AG04450 (cell line): ENCODE measurements at regions not wholly inside any gene's neighbourhood (a gene's known extent, or its start where the extent isn't known, plus 50 kb on each side); places are given as distances from the start of the nearest gene placed in this dataset.

Experiments used
- CTCF ChIA-PET: fragments of 300-600, 350-600 bp; formaldehyde crosslinking; extraction: SDS; loops from one replicate; lab custom pipeline; 2022; ENCODE audit warnings: antibody characterized with exemption, inconsistent platforms; lab: Charles Lee
- POLR2A ChIA-PET: fragments of 350-600 bp; formaldehyde crosslinking; extraction: SDS; loops from one replicate; lab custom pipeline; 2021; ENCODE audit warnings: antibody characterized with exemption, inconsistent platforms; lab: Yijun Ruan, JAX
- DNase-seq: peaks from one replicate; pipeline ENCODE4 v3.0.0-alpha.2; 2011; ENCODE audit warnings: low read depth, low spot score
- H3K27ac ChIP-seq: one replicate; pipeline ENCODE4 v1.5.1; 2012; ENCODE audit warnings: low read depth, low read length, control low read depth
- H3K27me3 ChIP-seq: one replicate; pipeline ENCODE4 v1.6.0; 2012; ENCODE audit warnings: low read length; ENCODE audit not compliant: control insufficient read depth, insufficient read depth
- H3K4me3 ChIP-seq: 2 replicates; pipeline ENCODE4 v1.5.1; 2011; ENCODE audit warnings: mild to moderate bottlenecking, low read depth, low read length, control low read depth
- H3K9me3 ChIP-seq: 2 replicates; pipeline ENCODE4 v1.5.1; 2012; ENCODE audit warnings: low read length; ENCODE audit not compliant: control insufficient read depth, insufficient read depth
- CTCF ChIP-seq: IDR thresholded peaks from 2 replicates; pipeline ENCODE4 v1.5.1; 2011; ENCODE audit warnings: low read depth, low read length, control low read depth, inconsistent platforms

GRCh38 chr6:71510856-71511255 lies 222.2 kb downstream of the OGFRL1 start:
- ChIA-PET POLR2A (no interaction called here), CTCF (interaction anchor here (0.6 to 11.1 kb wide), 14 partner anchors 11 to 572 kb away, joined by 3 to 116 read pairs (median 4); no protein-coding TSS in a partner anchor)
- no peak for TF ChIP-seq CTCF
- H3K4me3 ChIP-seq = no peak overlapping the region
- H3K9me3 ChIP-seq = no peaks in the 10 kb centered on the region
- no peak for DNase-seq
- H3K27me3 ChIP-seq = no peaks in the 10 kb centered on the region
- H3K27ac ChIP-seq = no peak overlapping the region

GRCh38 chr6:71512256-71512655 lies 223.6 kb downstream of the OGFRL1 start:
- Histone ChIP-seq H3K27me3 (no peaks in the 10 kb centered on the region), H3K27ac (no peak overlapping the region), H3K9me3 (no peaks in the 10 kb centered on the region), H3K4me3 (no peak overlapping the region)
- ChIA-PET POLR2A (no interaction called here), CTCF (interaction anchor here (0.6 to 11.1 kb wide), 4 partner anchors 22 to 1583 kb away, joined by 4 to 116 read pairs (median 8); no protein-coding TSS in a partner anchor)
- no peak for TF ChIP-seq CTCF
- DNase-seq = no peak

GRCh38 chr6:71513036-71513435 lies 224.4 kb downstream of the OGFRL1 start:
- TF ChIP-seq CTCF = no peak
- ChIA-PET POLR2A (no interaction called here), CTCF (interaction anchor here (0.6 to 11.1 kb wide), 4 partner anchors 10 to 1583 kb away, joined by 3 to 116 read pairs (median 8); no protein-coding TSS in a partner anchor)
- no peak overlapping the region for H3K4me3 ChIP-seq
- no peaks in the 10 kb centered on the region for H3K27me3 ChIP-seq
- H3K9me3 ChIP-seq = no peaks in the 10 kb centered on the region
- no peak overlapping the region for H3K27ac ChIP-seq
- DNase-seq = no peak

- H3K27ac ChIP-seq = no peak overlapping the region
- no peak overlapping the region for H3K4me3 ChIP-seq
- H3K9me3 ChIP-seq = no peaks in the 10 kb centered on the region
- POLR2A ChIA-PET = no interaction called here
- no peak for TF ChIP-seq CTCF
- DNase-seq = no peak
- no peaks in the 10 kb centered on the region for H3K27me3 ChIP-seq
- CTCF ChIA-PET = interaction anchor here (1.0 kb wide), 1 partner anchor 10 kb away, joined by 5 read pairs; no protein-coding TSS in a partner anchor
Measured at GRCh38 chr6:71523548-71523947, 234.9 kb downstream of the OGFRL1 start.

- no peaks in the 10 kb centered on the region for H3K27me3 ChIP-seq
- H3K9me3 ChIP-seq = no peaks in the 10 kb centered on the region
- no peak overlapping the region for H3K27ac ChIP-seq
- ChIA-PET CTCF (interaction anchor here (2.4 kb wide), 1 partner anchor 10 kb away, joined by 11 read pairs; no protein-coding TSS in a partner anchor), POLR2A (no interaction called here)
- no peak for DNase-seq
- TF ChIP-seq CTCF = no peak
- no peak overlapping the region for H3K4me3 ChIP-seq
Measured at GRCh38 chr6:71524201-71524600, 235.6 kb downstream of the OGFRL1 start.
